ENCODE measurements at regions not wholly inside any gene's neighbourhood (a gene's known extent, or its start where the extent isn't known, plus 50 kb on each side); places are given as distances from the start of the nearest gene placed in this dataset.

GRCh38 chr3:17949101-17949500, 206.7 kb upstream of the TBC1D5 start:
- TF ChIP-seq CTCF (IDR thresholded peaks at IDR 0.05; ENCODE audit: low read depth, low read length, poor library complexity, severe bottlenecking) (no peak), EZH2phosphoT487 (IDR thresholded peaks at IDR 0.05; ENCODE audit: borderline replicate concordance, low read length) (no peak)
